Kidney epithelial cell (primary cell): ENCODE measurements at regions not wholly inside any gene's neighbourhood (a gene's known extent, or its start where the extent isn't known, plus 50 kb on each side); places are given as distances from the start of the nearest gene placed in this dataset.
A peak's percentile ranks its signal among the peaks of the same experiment; 100 is the strongest.

Experiments
- DNase-seq: peaks from one replicate; pipeline ENCODE4 v3.0.0-alpha.2; 2010; ENCODE audit warnings: low read depth
- H3K27me3 ChIP-seq: 2 replicates; pipeline ENCODE4 v1.6.0; 2011; ENCODE audit warnings: low read length; ENCODE audit not compliant: control insufficient read depth, insufficient read depth
- H3K36me3 ChIP-seq: 2 replicates; pipeline ENCODE4 v1.5.1; 2011; ENCODE audit warnings: low read length; ENCODE audit not compliant: control insufficient read depth, insufficient read depth
- H3K4me3 ChIP-seq: 2 replicates; pipeline ENCODE4 v1.5.1; 2011; ENCODE audit warnings: low read depth, mild to moderate bottlenecking, control low read depth, low read length
- CTCF ChIP-seq: IDR thresholded peaks from 2 replicates; pipeline ENCODE4 v1.5.1; 2011; ENCODE audit warnings: mild to moderate bottlenecking, moderate library complexity, low read length, control low read depth, inconsistent platforms; ENCODE audit not compliant: insufficient read depth, poor library complexity, severe bottlenecking

GRCh38 chr6:54614499-54615195 is 231.9 kb upstream of the FAM83B start:
- no peak for TF ChIP-seq CTCF
- Histone ChIP-seq H3K27me3 (no peaks in the 10 kb centered on the region), H3K4me3 (no peak overlapping the region), H3K36me3 (no peaks in the 10 kb centered on the region)
- DNase-seq = no peak

- Histone ChIP-seq H3K27me3 (no peaks in the 10 kb centered on the region), H3K4me3 (no peak overlapping the region), H3K36me3 (no peaks in the 10 kb centered on the region)
- peak; percentile 59 for DNase-seq
- no peak for TF ChIP-seq CTCF
These were observed 228.8 kb upstream of the FAM83B start for GRCh38 chr6:54617730-54618129.

DNA sequence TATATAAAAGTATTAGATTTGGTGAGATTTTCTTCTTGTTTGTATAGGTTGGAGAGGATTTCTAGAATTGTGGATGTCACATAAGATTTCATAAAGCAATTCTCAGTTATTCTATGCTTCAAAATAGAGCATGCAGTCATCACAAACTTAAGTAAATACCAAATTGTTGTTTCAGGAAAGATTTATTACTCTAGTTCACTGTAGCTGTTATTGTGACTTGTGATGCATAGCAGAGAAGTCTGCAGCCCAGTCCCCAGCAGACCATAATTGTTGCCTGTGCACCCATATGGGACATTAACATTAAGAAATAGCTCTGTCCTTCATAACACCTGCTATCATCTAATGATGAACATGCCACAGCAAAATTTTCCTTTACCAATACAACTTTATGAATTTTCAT is 228.0 kb upstream of the FAM83B start:
- H3K36me3 ChIP-seq = no peaks in the 10 kb centered on the region
- no peaks in the 10 kb centered on the region for H3K27me3 ChIP-seq
- TF ChIP-seq CTCF = no peak
- DNase-seq = no peak
- no peak overlapping the region for H3K4me3 ChIP-seq

GRCh38 chr6:54619102-54619501 is 227.5 kb upstream of the FAM83B start:
- DNase-seq = no peak
- H3K4me3 ChIP-seq = no peak overlapping the region
- no peaks in the 10 kb centered on the region for H3K27me3 ChIP-seq
- H3K36me3 ChIP-seq = no peaks in the 10 kb centered on the region
- TF ChIP-seq CTCF = no peak

GRCh38 chr6:54621285-54621684 is 225.3 kb upstream of the FAM83B start:
- Histone ChIP-seq H3K27me3 (no peaks in the 10 kb centered on the region), H3K36me3 (no peaks in the 10 kb centered on the region), H3K4me3 (no peak overlapping the region)
- peak; percentile 45 for TF ChIP-seq CTCF
- no peak for DNase-seq

DNA sequence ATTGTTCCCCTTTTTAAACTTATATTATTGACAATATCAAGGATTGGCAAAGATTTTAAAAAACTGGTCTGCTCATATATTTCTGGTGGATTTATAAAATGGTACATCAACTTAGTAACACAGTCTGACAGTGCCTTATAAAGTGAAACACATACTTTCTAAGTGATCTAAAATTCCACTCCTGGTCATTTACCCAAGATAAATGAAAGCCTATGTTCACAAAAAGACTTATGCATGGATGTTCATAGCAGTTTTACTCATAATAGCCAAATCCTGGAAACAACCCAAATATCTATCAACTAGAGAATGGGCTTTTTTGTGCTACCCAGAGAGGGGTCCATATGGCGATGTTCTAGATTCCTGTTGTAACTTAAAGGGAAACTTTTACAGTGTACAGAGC is 222.4 kb upstream of the FAM83B start:
- TF ChIP-seq CTCF = no peak
- Histone ChIP-seq H3K4me3 (no peak overlapping the region), H3K36me3 (no peaks in the 10 kb centered on the region), H3K27me3 (no peaks in the 10 kb centered on the region)
- no peak for DNase-seq
